Activated T-cell treated with anti-CD3 and anti-CD28 coated beads for 4 hours (primary cell): ENCODE measurements at regions not wholly inside any gene's neighbourhood (a gene's known extent, or its start where the extent isn't known, plus 50 kb on each side); places are given as distances from the start of the nearest gene placed in this dataset.

Experiments
- DNase-seq: peaks from one replicate; pipeline ENCODE4 v3.0.0-alpha.2; 2020

- DNase-seq, result no peak
These were observed 209.6 kb upstream of the DTNBP1 start for GRCh38 chr6:15872241-15873103.

GRCh38 chr6:15871276-15871675 is 208.4 kb upstream of the DTNBP1 start:
- DNase-seq, result no peak

- DNase-seq, result no peak
These were observed 207.7 kb upstream of the DTNBP1 start for GRCh38 chr6:15870333-15871043.

GRCh38 chr6:15864708-15865062 is 201.9 kb upstream of the DTNBP1 start:
- no peak for DNase-seq

GRCh38 chr6:15864038-15864707 is 201.3 kb upstream of the DTNBP1 start:
- no peak for DNase-seq

- DNase-seq, result no peak
These were observed 200.0 kb upstream of the DTNBP1 start for GRCh38 chr6:15862810-15863209.

GRCh38 chr6:15861486-15861885 is 198.7 kb upstream of the DTNBP1 start:
- DNase-seq, result no peak

- DNase-seq, result no peak
These were observed 192.2 kb upstream of the DTNBP1 start for GRCh38 chr6:15854826-15855710.

GRCh38 chr6:15854378-15854777 is 191.6 kb upstream of the DTNBP1 start:
- DNase-seq, result no peak

GRCh38 chr6:15853259-15853658 is 190.4 kb upstream of the DTNBP1 start:
- DNase-seq, result no peak

GRCh38 chr6:15852289-15852688 is 189.5 kb upstream of the DTNBP1 start:
- no peak for DNase-seq

- DNase-seq, result no peak
These were observed 186.6 kb upstream of the DTNBP1 start for GRCh38 chr6:15849395-15849794.

- no peak for DNase-seq
These were observed 182.7 kb upstream of the DTNBP1 start for GRCh38 chr6:15845492-15845891.

GRCh38 chr6:15843764-15844163 is 180.9 kb upstream of the DTNBP1 start:
- DNase-seq, result no peak

GRCh38 chr6:15843226-15843625 is 180.4 kb upstream of the DTNBP1 start:
- no peak for DNase-seq

GRCh38 chr6:15842727-15843117 is 179.9 kb upstream of the DTNBP1 start:
- DNase-seq, result no peak

GRCh38 chr6:15841937-15842726 is 179.3 kb upstream of the DTNBP1 start:
- no peak for DNase-seq

- DNase-seq, result no peak
These were observed 177.2 kb upstream of the DTNBP1 start for GRCh38 chr6:15839969-15840541.

- no peak for DNase-seq
These were observed 174.4 kb upstream of the DTNBP1 start for GRCh38 chr6:15837205-15837604.

- DNase-seq, result no peak
These were observed 170.0 kb upstream of the DTNBP1 start for GRCh38 chr6:15832841-15833240.

- DNase-seq, result no peak
These were observed 166.3 kb upstream of the DTNBP1 start for GRCh38 chr6:15829156-15829555.
